GM10266 (cell line): ENCODE measurements at regions not wholly inside any gene's neighbourhood (a gene's known extent, or its start where the extent isn't known, plus 50 kb on each side); places are given as distances from the start of the nearest gene placed in this dataset.

Experiments used
- DNase-seq: peaks from one replicate; pipeline ENCODE4 v3.0.0; 2012; ENCODE audit errors: extremely low spot score
- TF ChIP-seq, protein P1 (sequence below): IDR thresholded peaks from 2 replicates; pipeline ENCODE4 v1.5.1; 2012; ENCODE audit warnings: mild to moderate bottlenecking, low read depth; ENCODE audit not compliant: control insufficient read depth, insufficient read depth; ENCODE audit errors: missing control alignments

- DNase-seq: no peak
- TF ChIP-seq, protein P1, sequence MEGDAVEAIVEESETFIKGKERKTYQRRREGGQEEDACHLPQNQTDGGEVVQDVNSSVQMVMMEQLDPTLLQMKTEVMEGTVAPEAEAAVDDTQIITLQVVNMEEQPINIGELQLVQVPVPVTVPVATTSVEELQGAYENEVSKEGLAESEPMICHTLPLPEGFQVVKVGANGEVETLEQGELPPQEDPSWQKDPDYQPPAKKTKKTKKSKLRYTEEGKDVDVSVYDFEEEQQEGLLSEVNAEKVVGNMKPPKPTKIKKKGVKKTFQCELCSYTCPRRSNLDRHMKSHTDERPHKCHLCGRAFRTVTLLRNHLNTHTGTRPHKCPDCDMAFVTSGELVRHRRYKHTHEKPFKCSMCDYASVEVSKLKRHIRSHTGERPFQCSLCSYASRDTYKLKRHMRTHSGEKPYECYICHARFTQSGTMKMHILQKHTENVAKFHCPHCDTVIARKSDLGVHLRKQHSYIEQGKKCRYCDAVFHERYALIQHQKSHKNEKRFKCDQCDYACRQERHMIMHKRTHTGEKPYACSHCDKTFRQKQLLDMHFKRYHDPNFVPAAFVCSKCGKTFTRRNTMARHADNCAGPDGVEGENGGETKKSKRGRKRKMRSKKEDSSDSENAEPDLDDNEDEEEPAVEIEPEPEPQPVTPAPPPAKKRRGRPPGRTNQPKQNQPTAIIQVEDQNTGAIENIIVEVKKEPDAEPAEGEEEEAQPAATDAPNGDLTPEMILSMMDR: no peak
Observed at GRCh38 chr1:228882041-228882770, 146.9 kb downstream of the RHOU start.

DNA sequence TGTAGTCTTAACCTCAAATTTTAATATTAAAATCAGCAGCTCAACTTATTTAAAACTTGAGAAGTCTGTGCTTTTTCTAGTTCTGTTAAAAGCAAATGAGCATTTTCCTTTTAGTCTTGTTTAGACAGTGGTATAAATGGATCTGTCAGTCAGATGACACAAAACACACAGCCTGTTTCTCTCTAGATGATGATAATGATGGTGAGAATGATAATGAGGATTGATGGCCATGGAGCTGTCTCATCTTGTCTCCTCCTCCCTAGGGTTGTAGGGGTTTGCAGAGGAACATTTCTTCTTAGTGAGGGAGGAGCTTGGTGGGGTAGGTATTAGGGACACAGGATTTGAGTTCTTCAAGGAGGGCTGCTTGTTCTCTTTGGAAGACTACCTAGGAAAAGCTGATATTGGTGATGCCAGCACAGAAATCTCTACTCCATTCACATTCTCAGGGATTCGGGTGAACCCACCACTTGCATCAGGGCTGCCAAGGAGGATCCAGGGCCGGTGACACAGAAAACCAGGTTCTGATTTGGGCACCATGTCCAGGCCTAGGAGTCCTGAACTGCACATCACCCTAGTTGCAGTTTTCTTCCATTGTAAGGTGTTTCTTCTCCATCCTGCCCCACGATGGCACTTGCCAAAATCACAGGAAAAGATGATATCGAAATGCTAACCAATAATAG lies 147.6 kb downstream of the RHOU start:
- TF ChIP-seq, protein P1: no peak

GRCh38 chr1:228883535-228883934 lies 148.3 kb downstream of the RHOU start:
- TF ChIP-seq, protein P1: no peak
- no peak for DNase-seq

More for the DNA sequence above, 147.6 kb downstream of the RHOU start:
- no peak for DNase-seq

GRCh38 chr1:228884196-228884595 lies 148.9 kb downstream of the RHOU start:
- no peak for DNase-seq
- TF ChIP-seq, protein P1: no peak

- no peak for DNase-seq
- TF ChIP-seq, protein P1: no peak
Observed at GRCh38 chr1:228884615-228885566, 149.6 kb downstream of the RHOU start.

GRCh38 chr1:228885845-228886244 lies 150.6 kb downstream of the RHOU start:
- no peak for DNase-seq
- TF ChIP-seq, protein P1: no peak
